Osteoblast (primary cell): ENCODE measurements at regions not wholly inside any gene's neighbourhood (a gene's known extent, or its start where the extent isn't known, plus 50 kb on each side); places are given as distances from the start of the nearest gene placed in this dataset.

Source experiments
- DNase-seq: peaks from one replicate; pipeline ENCODE4 v3.0.0; 2011; ENCODE audit warnings: low spot score, mixed read lengths; ENCODE audit not compliant: insufficient read length; ENCODE audit errors: missing footprints
- H2AFZ ChIP-seq: 2 replicates; pipeline ENCODE4 v1.6.0; 2011; ENCODE audit warnings: mild to moderate bottlenecking, low read length
- H3K27ac ChIP-seq: 2 replicates; pipeline ENCODE4 v1.5.1; 2011; ENCODE audit warnings: mild to moderate bottlenecking, low read depth, low read length, moderate library complexity
- H3K27me3 ChIP-seq: 2 replicates; pipeline ENCODE4 v1.6.0; 2012; ENCODE audit warnings: mild to moderate bottlenecking, control low read depth, inconsistent platforms, low read length, moderate library complexity; ENCODE audit not compliant: insufficient read depth
- H3K36me3 ChIP-seq: 2 replicates; pipeline ENCODE4 v1.5.1; 2011; ENCODE audit warnings: mild to moderate bottlenecking, low read length, control low read depth, moderate library complexity; ENCODE audit not compliant: insufficient read depth
- H3K4me1 ChIP-seq: 2 replicates; pipeline ENCODE4 v1.5.1; 2011; ENCODE audit warnings: mild to moderate bottlenecking, low read length, control low read depth, moderate library complexity; ENCODE audit not compliant: insufficient read depth
- H3K4me2 ChIP-seq: 2 replicates; pipeline ENCODE4 v1.6.0; 2011; ENCODE audit warnings: mild to moderate bottlenecking, low read length; ENCODE audit not compliant: insufficient read depth
- H3K4me3 ChIP-seq: fragments of 200-600 bp; sonication (generic); 3 replicates; pipeline ENCODE4 v1.5.1; 2012; ENCODE audit warnings: mild to moderate bottlenecking, low read length, inconsistent platforms; ENCODE audit not compliant: insufficient read depth
- H3K79me2 ChIP-seq: 2 replicates; pipeline ENCODE4 v1.6.0; 2012; ENCODE audit warnings: mild to moderate bottlenecking, low read length, control low read depth, inconsistent platforms; ENCODE audit not compliant: insufficient read depth
- H3K9me3 ChIP-seq: 2 replicates; pipeline ENCODE4 v1.5.1; 2011; ENCODE audit warnings: low read depth, low read length, control low read depth
- H4K20me1 ChIP-seq: 2 replicates; pipeline ENCODE4 v1.6.0; 2012; ENCODE audit warnings: mild to moderate bottlenecking, low read length, control low read depth; ENCODE audit not compliant: insufficient read depth
- CTCF ChIP-seq: IDR thresholded peaks from 2 replicates; pipeline ENCODE4 v1.5.1; 2011; ENCODE audit warnings: mild to moderate bottlenecking, low read depth, low read length, moderate library complexity; ENCODE audit errors: extremely low read depth

- Histone ChIP-seq H3K4me3 (no peak overlapping the region), H3K79me2 (no peaks in the 10 kb centered on the region), H3K27me3 (no peaks in the 10 kb centered on the region), H2AFZ (no peak overlapping the region), H4K20me1 (no peaks in the 10 kb centered on the region), H3K4me2 (no peak overlapping the region), H3K4me1 (no peaks in the 10 kb centered on the region), H3K36me3 (no peaks in the 10 kb centered on the region), H3K27ac (no peak overlapping the region), H3K9me3 (no peaks in the 10 kb centered on the region)
- no peak for TF ChIP-seq CTCF
- DNase-seq, result no peak
These were observed 357.0 kb upstream of the SEMA6D start for GRCh38 chr15:47360305-47360704.

GRCh38 chr15:47362118-47362905 lies 355.0 kb upstream of the SEMA6D start:
- H4K20me1 ChIP-seq, result no peaks in the 10 kb centered on the region
- peak; percentile 34 for DNase-seq
- no peaks in the 10 kb centered on the region for H3K4me1 ChIP-seq
- H3K79me2 ChIP-seq, result no peaks in the 10 kb centered on the region
- no peak overlapping the region for H3K27ac ChIP-seq
- no peaks in the 10 kb centered on the region for H3K27me3 ChIP-seq
- no peaks in the 10 kb centered on the region for H3K9me3 ChIP-seq
- no peak overlapping the region for H3K4me3 ChIP-seq
- no peaks in the 10 kb centered on the region for H3K36me3 ChIP-seq
- H3K4me2 ChIP-seq, result no peak overlapping the region
- no peak for TF ChIP-seq CTCF
- H2AFZ ChIP-seq, result no peak overlapping the region

DNA sequence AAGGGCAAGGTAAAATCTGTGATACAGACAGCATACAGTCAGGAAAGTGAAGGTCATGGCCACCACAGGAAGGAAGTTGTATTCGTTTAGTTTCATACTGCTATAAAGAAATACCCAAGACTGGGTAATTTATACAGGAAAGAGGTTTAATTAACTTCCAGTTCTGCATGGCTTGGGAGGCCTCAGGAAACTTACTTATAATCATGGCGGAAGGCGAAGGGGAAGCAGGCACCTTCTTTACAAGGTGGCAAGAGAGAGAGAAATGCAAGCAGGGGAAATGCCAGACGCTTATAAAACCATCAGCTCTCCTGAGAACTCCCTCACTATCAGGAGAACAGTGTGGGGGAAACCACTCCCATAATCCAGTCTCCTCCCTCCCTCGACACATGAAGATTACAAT lies 353.7 kb upstream of the SEMA6D start:
- H3K4me1 ChIP-seq, result no peaks in the 10 kb centered on the region
- H3K79me2 ChIP-seq, result no peaks in the 10 kb centered on the region
- H3K36me3 ChIP-seq, result no peaks in the 10 kb centered on the region
- H3K4me2 ChIP-seq, result no peak overlapping the region
- no peaks in the 10 kb centered on the region for H3K9me3 ChIP-seq
- no peak overlapping the region for H3K4me3 ChIP-seq
- no peaks in the 10 kb centered on the region for H4K20me1 ChIP-seq
- no peak overlapping the region for H3K27ac ChIP-seq
- no peak for TF ChIP-seq CTCF
- no peak overlapping the region for H2AFZ ChIP-seq
- DNase-seq, result no peak
- H3K27me3 ChIP-seq, result no peaks in the 10 kb centered on the region

- Histone ChIP-seq H3K9me3 (no peaks in the 10 kb centered on the region), H3K4me1 (no peaks in the 10 kb centered on the region), H3K4me3 (no peak overlapping the region), H4K20me1 (no peaks in the 10 kb centered on the region), H3K79me2 (no peaks in the 10 kb centered on the region), H3K36me3 (no peaks in the 10 kb centered on the region), H3K27me3 (no peaks in the 10 kb centered on the region), H3K27ac (no peak overlapping the region), H3K4me2 (no peak overlapping the region), H2AFZ (no peak overlapping the region)
- peak; percentile 53 for DNase-seq
- no peak for TF ChIP-seq CTCF
These were observed 352.8 kb upstream of the SEMA6D start for GRCh38 chr15:47364230-47365141.
